Sigmoid colon (tissue), 4 donors: ENCODE measurements at regions not wholly inside any gene's neighbourhood (a gene's known extent, or its start where the extent isn't known, plus 50 kb on each side); places are given as distances from the start of the nearest gene placed in this dataset.

Source experiments
- CTCF ChIP-seq, 4 experiments: fragments of 450-650 bp in 3 of 4; fragments of 200-600 bp in 1 of 4; IDR thresholded peaks; one replicate each; pipeline ENCODE4 v1.5.1; 2016 to 2019; ENCODE audit warnings: antibody characterized with exemption in 4 of 4, mild to moderate bottlenecking in 3 of 4, moderate library complexity in 2 of 4
- EP300 ChIP-seq, 4 donors: sonication (generic); formaldehyde crosslinking; IDR thresholded peaks; one replicate each; pipeline ENCODE4 v1.6.1; 2017; ENCODE audit warnings: antibody characterized with exemption in 4 of 4
- POLR2A ChIP-seq, 2 donors: fragments of 450-650 bp; IDR thresholded peaks; one replicate each; pipeline ENCODE4 v1.6.1; 2016; ENCODE audit warnings: antibody characterized with exemption in 2 of 2, mild to moderate bottlenecking in 2 of 2, moderate library complexity in 2 of 2
- POLR2AphosphoS5 ChIP-seq, 4 donors: sonication (generic); formaldehyde crosslinking; IDR thresholded peaks; one replicate each; pipeline ENCODE4 v1.6.1; 2017; ENCODE audit warnings: antibody characterized with exemption in 4 of 4

GRCh38 chr2:122020377-122020776, 264.9 kb downstream of the TSN start:
- TF ChIP-seq CTCF (IDR thresholded peaks at IDR 0.05), result no peak
- no peak for TF ChIP-seq POLR2A (IDR thresholded peaks at IDR 0.05)
- no peak for TF ChIP-seq POLR2AphosphoS5 (IDR thresholded peaks at IDR 0.05)
- no peak for TF ChIP-seq EP300 (IDR thresholded peaks at IDR 0.05)
